HG02763 (cell line): ENCODE measurements at regions not wholly inside any gene's neighbourhood (a gene's known extent, or its start where the extent isn't known, plus 50 kb on each side); places are given as distances from the start of the nearest gene placed in this dataset.
"Not testable (repeated sequence)": the region's sequence is repeated elsewhere in the genome, so short reads cannot be mapped to it uniquely, and the experiment has no call there.

Source experiments
- ATAC-seq: cut with Tn5 transposase; IDR thresholded peaks from one replicate; pipeline ENCODE4 v1.9.1; 2021; ENCODE audit warnings: mild to moderate bottlenecking, moderate library complexity; ENCODE audit not compliant: unreplicated experiment

- no peak for ATAC-seq
These were observed 871.8 kb upstream of the PABPC4L start for GRCh38 chr4:135073389-135073788.

- ATAC-seq = no peak
These were observed 871.0 kb upstream of the PABPC4L start for GRCh38 chr4:135072553-135072952.

GRCh38 chr4:135065366-135065765, 863.8 kb upstream of the PABPC4L start:
- no peak for ATAC-seq

GRCh38 chr4:135050086-135050717, 848.6 kb upstream of the PABPC4L start:
- ATAC-seq = no peak

GRCh38 chr4:135032670-135033069, 831.1 kb upstream of the PABPC4L start:
- ATAC-seq = no peak

GRCh38 chr4:135015771-135016170, 814.2 kb upstream of the PABPC4L start:
- no peak for ATAC-seq

- ATAC-seq = no peak
These were observed 805.8 kb upstream of the PABPC4L start for GRCh38 chr4:135007400-135007799.

GRCh38 chr4:134999169-134999568, 797.6 kb upstream of the PABPC4L start:
- no peak for ATAC-seq

- ATAC-seq = no peak
These were observed 760.4 kb upstream of the PABPC4L start for GRCh38 chr4:134961963-134962362.

- ATAC-seq = no peak
These were observed 757.3 kb upstream of the PABPC4L start for GRCh38 chr4:134958862-134959261.

GRCh38 chr4:134955059-134955458, 753.5 kb upstream of the PABPC4L start:
- no peak for ATAC-seq

GRCh38 chr4:134952775-134953174, 751.2 kb upstream of the PABPC4L start:
- ATAC-seq = no peak

- no peak for ATAC-seq
These were observed 750.7 kb upstream of the PABPC4L start for GRCh38 chr4:134952305-134952704.

GRCh38 chr4:134948110-134948642, 746.6 kb upstream of the PABPC4L start:
- ATAC-seq = no peak

GRCh38 chr4:134944115-134944514, 742.5 kb upstream of the PABPC4L start:
- ATAC-seq = no peak

GRCh38 chr4:134936014-134936413, 734.4 kb upstream of the PABPC4L start:
- no peak for ATAC-seq

- ATAC-seq = no peak
These were observed 733.7 kb upstream of the PABPC4L start for GRCh38 chr4:134935320-134935719.

GRCh38 chr4:134934036-134934808, 732.6 kb upstream of the PABPC4L start:
- no peak for ATAC-seq

GRCh38 chr4:134915355-134915754, 713.8 kb upstream of the PABPC4L start:
- no peak for ATAC-seq

GRCh38 chr4:134914250-134914649, 712.7 kb upstream of the PABPC4L start:
- ATAC-seq = not testable (repeated sequence)

GRCh38 chr4:134911941-134912340, 710.4 kb upstream of the PABPC4L start:
- ATAC-seq = no peak

- ATAC-seq = no peak
These were observed 704.9 kb upstream of the PABPC4L start for GRCh38 chr4:134906404-134907023.
